Loucy (cell line): ENCODE measurements at regions not wholly inside any gene's neighbourhood (a gene's known extent, or its start where the extent isn't known, plus 50 kb on each side); places are given as distances from the start of the nearest gene placed in this dataset.

Experiments
- CTCF ChIP-seq: fragments of 200-600 bp; sonication (generic); conservative IDR thresholded peaks from 2 replicates; pipeline ENCODE4 v1.5.1; 2014; ENCODE audit warnings: mild to moderate bottlenecking, antibody characterized with exemption, low read length
- EZH2phosphoT487 ChIP-seq: fragments of 200-600 bp; IDR thresholded peaks from 2 replicates; pipeline ENCODE4 v1.6.1; 2018; ENCODE audit warnings: antibody characterized with exemption, mild to moderate bottlenecking, moderate library complexity, borderline replicate concordance

DNA sequence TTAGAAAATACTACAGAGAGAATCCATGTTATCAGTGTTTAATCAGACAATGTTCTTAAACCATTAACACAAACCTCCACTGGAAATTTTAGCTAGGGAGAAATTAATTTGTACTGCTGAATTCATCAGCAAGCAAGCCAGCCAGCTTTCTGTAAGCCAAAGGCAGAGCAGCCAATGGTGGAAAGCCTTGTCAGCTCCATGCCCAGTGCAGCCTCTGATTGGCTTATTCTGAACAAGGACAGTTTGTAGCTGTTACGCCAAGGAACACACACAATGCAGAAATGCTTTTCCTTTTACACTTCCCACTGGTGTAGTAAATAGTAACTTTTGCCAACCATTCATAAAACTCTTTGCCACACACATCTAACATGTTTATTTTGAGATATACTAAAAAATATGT lies 265.0 kb downstream of the TENT5A start:
- TF ChIP-seq EZH2phosphoT487 = no peak
- no peak for TF ChIP-seq CTCF
